ENCODE measurements at regions not wholly inside any gene's neighbourhood (a gene's known extent, or its start where the extent isn't known, plus 50 kb on each side); places are given as distances from the start of the nearest gene placed in this dataset. TPM values are rescaled to one million over a fixed set of nuclear protein-coding genes. Genes with fewer than 3 reads are reported as not detected.

- TF ChIP-seq CEBPB (IDR thresholded peaks at IDR 0.05; ENCODE audit: low read depth, low read length) (no peak), SP2 (IDR thresholded peaks at IDR 0.05; ENCODE audit: low read length) (no peak), MAFK (IDR thresholded peaks at IDR 0.05; ENCODE audit: low read depth, low read length) (no peak), SIN3A (conservative IDR thresholded peaks at IDR 0.05 in 1 of 2, IDR thresholded peaks at IDR 0.05 in 1 of 2; ENCODE audit: low read depth in 1 of 2, low read length in 2 of 2) (no peak)
Observed at GRCh38 chr2:154908327-154908726, 209.8 kb downstream of the KCNJ3 start (continued).

Small RNA genes in the stretch of these regions (small RNA-seq; reads per million reads assigned to genes)
- gene MTCO1P45 (ENCODE audit: insufficient read depth) (not detected), gene RNU6-1001P (ENCODE audit: insufficient read depth) (not detected), gene RNU6-546P (ENCODE audit: insufficient read depth) (not detected)

All from H1 (cell line).